HG02981 (cell line): ENCODE measurements at regions not wholly inside any gene's neighbourhood (a gene's known extent, or its start where the extent isn't known, plus 50 kb on each side); places are given as distances from the start of the nearest gene placed in this dataset.

Experiments used
- ATAC-seq: cut with Tn5 transposase; IDR thresholded peaks from one replicate; pipeline ENCODE4 v1.9.1; 2021; ENCODE audit warnings: mild to moderate bottlenecking, moderate library complexity; ENCODE audit not compliant: unreplicated experiment

DNA sequence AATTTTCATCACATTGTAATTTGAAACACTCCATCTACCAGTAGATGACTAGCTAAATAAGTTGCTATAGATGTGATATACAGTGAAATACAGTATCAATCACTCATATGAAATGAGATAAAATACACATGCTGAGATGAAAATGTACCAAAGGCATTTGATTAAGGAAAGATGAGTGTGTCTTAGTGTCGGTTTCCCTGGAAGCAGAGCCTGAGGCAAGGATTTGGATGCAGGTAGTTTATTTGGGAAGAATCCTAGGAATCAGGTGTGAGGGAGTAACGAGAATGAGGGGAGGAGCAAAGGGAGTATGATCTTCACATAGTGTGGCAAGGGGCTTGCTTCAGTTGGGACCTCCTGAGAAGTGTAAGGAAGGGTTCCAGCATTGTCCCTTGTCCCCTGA is 188.2 kb upstream of the CTBP2 start:
- no peak for ATAC-seq

DNA sequence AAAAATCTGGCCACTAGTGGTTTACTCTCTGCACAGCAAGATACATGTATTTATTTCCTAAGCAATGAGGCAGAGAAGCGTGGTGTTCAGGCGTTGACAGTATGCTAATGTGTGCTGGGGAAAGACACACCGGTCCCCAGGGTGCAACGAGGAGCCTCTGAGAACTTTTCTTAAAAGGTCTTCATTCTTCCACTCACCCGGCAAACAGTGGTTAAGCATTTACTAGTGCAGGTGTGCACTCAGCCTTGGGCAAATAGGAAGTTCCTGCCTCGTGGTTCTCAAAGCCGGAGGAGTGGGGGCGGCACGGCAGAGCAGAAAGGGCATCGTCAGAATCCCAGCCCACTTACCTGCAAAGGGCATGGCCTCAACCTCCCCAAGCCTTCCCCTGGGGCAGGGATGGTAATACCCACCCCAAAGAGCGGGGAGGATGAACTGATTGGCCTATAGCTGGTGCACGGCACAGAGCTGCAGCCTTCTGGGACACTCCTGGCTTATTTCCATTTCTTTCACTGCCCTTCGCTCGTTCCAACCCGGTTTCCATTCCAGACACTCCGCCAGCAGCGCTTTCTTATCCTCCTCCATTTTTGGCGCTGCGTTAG is 184.3 kb upstream of the CTBP2 start:
- peak; percentile 95 for ATAC-seq

DNA sequence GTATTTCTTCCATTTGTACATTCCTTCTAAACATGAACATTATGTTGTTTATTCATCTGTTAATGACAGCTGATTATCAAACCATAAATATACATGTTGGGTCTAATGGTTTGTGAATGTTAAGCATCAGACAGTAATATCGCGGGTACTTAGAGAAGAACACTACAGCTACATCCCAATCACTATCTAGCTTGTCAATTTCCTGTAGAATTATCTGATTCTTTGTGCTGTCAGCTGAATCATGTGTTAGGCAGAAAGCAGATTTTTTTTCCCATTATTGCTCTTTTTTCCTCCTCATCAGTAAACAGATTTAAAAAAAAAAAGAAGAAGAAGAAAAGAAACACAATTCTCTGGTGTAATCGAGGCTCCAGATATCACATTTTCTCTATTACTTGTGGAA is 183.6 kb upstream of the CTBP2 start:
- ATAC-seq, result no peak

DNA sequence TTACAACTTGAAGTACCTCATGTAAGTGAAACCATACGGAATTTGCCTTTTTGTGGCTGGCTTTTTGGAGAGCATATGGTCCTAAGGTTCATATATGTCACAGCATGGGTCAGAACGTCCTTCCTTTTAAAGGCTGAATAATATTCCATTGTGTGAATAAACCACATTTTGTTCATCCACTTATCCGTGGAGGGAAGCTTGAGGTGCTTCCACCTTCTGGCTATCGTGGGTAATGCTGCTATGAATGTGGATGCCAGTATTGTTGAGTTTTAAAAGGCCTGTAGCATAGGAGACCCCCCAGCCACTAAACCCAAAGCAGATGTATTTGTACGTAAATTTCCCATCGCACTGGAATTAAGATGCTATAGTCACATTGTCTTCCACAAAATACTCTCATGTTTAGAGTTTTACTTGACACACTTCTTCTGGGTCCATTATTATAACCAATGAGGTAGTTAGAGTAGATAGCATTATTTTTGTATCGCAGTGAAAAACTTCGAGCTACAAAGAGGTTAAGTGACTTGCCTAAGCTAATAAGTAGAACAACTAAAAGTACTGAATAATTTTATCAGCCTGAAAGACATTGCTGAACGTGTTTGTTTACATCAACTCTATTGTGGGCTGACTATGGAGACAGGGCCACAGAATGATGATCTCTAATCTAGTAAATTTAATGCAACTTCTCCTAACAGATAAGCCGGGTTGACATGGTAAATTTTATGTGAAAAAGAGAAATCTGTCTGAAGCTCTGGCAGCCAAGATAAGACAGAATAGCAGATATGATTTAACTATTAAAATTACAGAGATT is 183.0 kb upstream of the CTBP2 start:
- ATAC-seq, result no peak

DNA sequence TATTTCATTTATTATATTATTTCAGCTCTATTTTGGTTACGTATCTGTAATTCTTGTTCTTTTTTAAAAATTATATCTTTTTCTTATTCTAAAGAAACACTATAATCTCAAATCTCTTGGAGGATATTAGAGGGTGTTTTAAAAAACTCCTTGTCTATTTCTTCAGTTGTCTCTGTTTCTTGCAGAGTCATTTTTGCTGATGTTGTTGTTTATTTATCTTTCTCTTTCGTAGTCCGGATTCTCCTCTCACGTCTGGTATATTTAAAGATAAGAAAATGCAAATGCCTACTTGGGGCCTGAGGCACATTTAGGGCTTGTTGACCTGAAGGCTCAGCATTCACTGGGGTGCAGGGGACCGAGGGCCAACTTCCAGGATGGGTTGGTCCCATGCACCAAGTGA is 181.2 kb upstream of the CTBP2 start:
- no peak for ATAC-seq

DNA sequence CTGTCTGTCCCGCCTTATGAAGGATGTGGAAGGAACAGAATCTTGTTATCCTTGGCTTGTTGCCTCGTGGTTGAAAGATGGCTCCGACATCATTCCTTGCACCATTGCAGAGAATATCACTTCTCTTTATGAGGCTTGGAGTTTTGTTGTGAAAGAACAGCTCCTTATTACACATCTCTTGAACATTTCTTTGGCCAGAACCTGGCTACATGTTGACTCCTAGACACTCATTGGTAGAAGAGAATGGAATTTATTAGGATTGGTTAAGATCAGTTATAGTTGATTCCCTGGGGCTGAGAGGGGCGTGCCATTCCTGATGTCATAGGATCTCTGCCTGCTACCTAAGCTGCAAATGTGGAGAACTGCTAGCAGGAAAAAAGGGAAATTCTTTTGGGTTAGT is 180.5 kb upstream of the CTBP2 start:
- no peak for ATAC-seq

DNA sequence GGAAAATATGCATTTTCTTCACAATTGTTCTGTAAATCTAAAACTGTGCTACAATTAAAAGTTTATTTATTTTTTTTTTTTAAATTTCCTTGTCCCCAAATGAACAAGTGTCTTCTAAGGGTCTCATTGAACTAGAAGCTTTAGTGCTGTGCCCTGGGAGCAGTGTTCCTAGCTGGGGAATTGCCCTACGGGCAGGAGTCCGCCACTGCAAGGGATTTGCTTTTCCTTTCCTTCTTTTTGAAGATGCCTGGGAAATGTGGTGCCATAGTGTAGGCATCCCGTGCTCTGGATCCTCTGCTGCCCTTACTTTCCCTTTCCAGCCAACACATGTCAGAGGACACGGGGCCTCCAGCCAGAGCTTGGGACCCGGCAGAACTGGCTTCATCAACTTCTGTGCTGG is 177.1 kb upstream of the CTBP2 start:
- no peak for ATAC-seq

DNA sequence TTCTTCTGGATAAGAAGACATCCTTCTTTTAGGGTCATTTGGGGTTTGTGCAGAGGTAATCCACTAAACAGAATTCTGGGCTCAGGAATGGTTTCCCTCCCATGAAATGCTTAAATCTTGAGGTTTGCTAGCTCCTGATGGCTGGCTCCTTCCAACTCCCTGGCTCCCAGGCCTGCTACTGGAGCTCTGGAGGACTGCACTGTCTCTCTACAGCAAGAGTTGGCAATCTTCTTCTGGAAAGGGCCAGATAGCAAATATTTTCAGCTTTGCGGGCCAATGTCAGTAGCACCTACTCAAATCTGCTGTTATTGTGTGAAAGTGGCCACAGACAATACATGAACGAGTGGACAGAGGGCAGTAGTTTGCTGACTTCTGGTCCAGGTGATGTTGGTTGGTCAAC is 174.2 kb upstream of the CTBP2 start:
- ATAC-seq, result no peak

DNA sequence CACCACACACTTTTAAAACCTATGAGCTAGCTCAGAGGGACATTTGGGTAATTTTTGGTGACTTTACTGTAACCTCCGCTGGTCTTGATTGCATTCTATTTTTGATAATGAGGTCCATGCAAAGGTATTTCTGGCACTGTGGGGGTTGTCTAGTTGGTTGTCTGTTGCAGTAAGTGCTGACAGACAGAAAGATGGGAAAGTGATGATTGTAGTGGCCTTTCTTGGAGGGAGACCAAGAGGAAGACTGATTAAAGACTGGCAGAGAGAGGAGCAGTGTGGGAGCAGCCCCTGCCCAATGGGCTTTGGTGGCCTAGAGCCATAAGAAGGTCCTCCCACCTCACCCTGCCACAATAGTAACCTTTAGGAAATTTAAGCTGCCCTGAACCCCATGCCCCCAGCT is 173.4 kb upstream of the CTBP2 start:
- ATAC-seq, result no peak

DNA sequence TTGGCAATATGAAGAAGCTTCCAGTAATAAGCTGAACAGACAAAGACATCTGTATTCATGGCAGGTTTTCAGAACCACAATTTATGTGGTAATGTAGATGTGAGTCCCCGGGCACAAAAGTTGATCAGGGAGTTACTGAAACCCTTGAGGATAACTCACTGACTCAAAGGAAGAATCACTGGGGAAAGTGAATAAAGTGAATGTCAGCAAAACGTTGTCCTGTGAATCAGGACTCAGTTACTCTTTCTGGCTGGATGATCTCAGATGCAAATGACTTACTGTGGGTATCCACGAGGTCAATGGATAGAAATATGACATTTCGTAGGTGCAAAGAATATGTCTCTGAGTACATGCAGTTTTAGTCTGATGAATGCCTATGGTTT is 172.8 kb upstream of the CTBP2 start:
- ATAC-seq, result no peak

DNA sequence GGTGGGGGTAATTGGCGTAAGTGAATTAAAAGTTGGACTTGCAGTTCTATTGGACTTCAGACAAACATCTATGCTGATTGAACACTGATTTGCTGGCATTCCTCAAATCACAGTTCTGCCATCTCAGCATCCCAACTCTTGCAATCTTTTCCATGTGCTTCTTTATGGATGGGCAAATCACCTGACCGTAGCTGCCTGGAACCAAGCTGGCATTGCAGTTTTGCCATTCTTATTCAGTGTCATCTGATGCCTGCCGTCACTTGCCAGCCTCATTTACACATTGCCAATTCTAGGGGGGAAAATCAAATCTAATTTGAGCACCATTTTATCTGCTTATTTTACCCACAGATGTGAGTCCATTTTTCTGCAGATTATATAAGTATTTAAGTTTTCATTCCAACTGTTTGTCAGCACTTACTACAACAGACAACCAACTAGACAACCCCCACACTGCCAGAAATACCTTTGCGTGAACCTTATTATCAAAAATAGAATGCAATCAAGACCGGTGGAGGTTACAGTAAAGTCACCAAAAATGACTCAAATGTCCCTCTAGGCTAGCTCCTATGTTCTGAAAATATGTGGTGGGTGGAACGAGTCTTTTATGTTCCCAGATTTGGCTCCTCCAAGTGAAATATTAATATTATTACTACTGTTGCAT is 172.3 kb upstream of the CTBP2 start:
- ATAC-seq, result no peak

DNA sequence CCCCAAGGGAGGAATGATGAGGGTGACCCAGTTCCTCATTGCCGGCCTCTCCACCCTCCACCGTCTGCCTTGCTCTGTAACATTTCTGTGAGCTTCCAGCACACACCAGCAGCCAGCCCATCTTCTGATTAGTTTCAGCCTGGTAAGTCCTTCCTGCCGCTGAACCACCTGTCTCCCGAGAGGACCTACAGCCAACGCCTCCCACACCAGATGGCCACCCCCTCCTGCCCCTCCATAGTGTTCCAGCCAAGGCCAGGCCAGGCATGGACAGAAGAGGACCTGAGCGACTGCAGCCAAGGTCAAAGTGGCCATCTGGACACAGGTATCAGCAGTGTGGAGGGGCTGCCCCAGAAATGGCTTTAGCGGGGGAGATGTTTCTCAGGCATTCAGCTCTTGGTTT is 170.7 kb upstream of the CTBP2 start:
- no peak for ATAC-seq

DNA sequence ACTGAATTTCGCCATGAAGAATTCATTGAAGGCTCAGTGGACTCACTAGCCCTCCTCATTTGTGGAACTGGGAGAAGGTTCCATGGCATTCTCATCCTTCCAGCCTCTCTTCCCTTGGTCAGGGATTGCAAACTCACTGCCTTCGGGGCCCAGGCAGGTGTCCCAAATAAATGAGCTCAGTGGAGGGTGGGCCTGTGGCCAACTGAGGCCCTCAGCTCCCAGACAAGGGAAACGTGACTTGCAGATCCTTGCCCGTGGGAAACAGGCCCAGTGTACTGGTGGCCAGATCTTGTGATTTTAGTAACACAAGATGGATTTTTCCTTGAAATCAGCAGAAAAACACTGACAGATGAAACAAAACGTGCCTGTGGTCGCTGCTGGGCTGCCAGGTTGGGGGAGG is 168.7 kb upstream of the CTBP2 start:
- no peak for ATAC-seq

DNA sequence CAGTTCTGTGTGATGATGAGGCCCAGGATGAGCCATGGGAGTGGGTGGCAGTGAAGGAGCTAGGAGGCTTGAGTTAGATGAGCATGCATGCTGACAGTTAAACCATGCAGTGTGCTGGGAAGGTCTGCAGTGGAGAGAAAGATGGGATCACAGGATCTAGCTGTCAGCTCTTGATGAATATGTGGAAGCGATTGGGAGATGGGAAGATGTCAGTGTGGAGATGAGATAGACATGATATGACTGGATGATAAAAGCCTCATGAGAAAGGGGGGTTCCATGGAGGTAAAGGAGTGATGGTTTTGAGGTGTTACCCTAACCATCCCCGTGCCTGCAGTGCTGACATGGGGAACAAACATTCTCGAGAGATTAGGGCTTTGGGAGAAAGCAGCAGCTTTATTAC is 165.0 kb upstream of the CTBP2 start:
- ATAC-seq, result no peak

DNA sequence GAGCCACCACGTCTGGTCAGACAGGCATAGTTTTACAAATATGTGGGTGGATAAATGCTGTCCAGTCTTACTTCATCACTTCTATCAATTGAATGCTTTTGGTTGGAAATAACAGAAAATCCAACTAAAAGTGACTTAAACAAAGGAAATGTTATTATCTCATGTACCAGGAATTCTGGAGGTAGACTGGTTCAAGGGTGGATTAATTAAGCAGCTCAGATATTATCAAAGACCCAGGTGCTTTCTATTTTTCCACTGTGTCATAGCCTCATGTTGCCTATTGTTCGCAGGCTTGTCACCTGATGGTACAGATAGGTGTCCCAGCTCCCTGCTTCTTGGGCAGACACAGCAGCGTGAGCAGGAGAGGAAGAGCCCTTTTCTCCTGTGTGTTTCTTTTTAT is 156.1 kb upstream of the CTBP2 start:
- ATAC-seq, result no peak

DNA sequence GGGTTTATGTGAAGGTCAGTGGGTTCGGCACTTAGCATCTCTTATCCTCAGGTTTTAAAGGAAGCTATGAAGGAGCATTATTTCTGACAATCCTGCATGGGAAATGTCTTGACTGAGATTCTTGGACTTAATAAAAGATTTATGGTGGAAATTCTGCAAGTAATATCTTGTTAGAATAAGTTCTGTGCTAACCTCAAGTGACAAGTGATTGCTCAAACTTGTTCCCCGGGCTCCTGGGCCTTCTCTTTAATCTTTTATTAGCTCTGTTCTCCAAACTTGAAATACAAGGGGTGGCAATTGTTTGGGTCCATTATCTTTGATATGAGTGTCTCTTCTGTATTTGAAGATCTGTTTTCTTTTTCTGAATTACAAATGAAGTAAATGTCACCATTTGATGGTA is 140.6 kb upstream of the CTBP2 start:
- no peak for ATAC-seq

DNA sequence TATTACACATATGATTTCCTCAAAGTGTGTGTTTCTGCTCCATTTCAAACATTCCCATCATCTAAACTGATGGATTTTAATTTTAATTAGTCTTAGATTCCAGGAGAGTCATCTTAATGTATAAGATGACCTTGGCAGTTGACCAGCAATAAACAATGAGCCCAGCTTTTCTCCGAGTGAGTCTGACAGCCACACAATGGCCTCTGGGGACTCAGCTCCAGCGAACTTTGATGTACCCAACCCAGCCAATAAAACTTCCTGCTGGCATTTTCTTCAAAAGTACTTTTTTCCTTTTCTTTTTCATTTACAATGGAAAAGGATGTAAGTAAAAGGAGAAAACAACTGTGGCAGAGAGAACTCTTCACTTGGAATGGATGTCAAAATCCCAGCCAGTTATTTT is 139.1 kb upstream of the CTBP2 start:
- no peak for ATAC-seq

DNA sequence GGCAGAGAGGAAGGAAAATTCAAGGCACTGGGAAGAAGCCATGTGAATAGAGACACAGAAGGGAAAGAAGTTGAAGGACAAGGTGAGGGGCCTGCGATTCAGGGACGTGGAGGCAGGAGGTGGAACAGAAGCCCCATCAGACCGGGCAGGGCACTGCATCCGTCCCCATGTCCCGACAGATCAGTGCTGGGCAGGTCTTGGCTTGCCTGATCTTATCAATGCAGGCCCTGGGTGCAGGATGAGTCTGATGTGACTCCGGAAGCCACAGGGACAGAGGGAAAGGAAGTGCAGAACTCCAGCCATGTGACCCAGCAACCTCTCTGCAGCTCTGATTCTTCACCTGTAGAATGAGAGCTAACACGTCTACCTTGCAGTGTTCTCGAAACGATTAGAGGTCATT is 136.2 kb upstream of the CTBP2 start:
- no peak for ATAC-seq

DNA sequence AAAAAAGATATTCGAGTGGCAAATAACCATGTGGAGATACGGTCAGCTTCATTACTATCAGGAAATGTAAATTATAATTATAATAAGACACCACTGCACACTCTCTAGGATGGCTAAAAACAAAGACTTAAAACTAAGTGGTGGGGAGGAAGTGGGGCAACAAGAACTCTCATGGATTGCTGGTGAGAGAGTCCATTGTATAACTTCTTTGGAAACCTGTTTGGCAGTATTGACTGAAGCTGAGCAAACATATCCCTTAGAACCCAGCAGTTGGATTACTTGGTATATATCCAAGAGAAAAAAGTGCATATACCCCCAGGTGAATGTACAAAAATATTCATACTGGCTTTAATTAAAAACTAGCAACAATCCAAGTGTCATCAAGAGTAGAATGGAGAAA is 133.7 kb upstream of the CTBP2 start:
- ATAC-seq, result no peak

DNA sequence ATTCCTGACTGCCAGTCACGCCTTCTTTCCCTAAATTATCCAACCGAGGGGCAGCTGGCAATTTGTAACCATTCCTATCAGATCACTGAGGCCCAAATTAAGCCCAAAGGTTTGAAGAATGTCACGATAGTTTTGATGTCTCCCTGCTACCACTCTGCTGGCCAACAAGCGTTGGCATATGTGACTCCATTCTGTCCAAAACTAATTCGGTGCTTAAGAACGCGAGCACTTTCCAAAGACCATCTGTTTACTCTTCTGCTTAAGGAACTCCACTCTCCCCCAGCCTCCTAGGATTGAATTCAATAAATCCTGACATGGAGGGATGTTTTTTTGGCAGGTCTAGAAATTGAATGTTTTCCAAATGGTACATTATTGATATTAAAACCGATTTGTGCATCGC is 131.5 kb upstream of the CTBP2 start:
- ATAC-seq, result no peak

DNA sequence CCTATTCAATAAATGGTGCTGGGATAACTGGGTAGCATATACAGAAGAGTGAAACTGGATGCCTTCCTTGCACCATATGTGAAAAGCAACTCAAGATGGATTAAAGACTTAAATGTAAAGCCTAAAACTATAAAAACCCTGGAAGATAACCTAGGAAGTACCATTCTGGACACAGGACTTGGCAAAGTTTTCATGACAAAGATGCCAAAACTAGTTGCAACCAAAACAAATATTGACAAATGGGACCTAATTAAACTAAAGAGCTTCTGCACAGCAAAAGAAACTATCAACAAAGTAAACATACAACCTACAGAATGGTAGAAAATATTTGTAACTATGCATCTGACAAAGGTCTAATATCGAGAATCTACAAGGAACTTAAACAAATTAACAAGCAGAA is 129.1 kb upstream of the CTBP2 start:
- ATAC-seq, result no peak

DNA sequence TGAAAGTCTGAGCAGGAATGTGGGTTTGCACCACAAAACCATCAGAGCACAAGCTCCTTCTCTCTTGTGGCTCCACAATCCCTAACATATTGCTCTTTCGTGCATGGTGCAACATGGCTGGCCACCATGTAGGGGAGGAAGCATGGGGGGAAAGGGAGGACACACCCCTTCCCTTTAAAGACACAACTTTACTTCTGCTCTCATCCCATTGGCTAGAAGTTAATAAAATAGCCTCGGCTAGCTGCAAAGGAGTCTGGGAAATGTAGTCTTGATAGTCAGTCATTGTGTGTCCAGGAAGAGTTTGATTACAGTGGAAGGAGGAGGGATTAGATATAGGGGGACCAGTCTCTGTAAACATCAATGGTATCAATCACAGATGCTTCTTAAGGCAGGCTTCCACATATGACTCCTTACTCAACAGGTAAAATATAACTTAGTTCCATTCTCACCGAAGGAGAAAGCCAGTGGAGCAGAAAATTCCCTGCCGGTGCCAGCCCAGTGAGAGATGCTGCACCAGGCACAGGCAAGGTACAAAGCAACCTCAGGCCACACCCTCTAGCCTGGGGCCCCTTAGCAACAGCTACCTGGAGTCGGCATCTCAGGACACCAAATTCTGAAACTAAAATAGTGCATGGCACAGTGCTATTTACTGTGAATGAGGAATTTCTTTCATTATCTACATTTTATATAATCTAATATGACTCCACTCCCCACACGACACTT is 124.7 kb upstream of the CTBP2 start:
- no peak for ATAC-seq
